ENCODE measurements at regions not wholly inside any gene's neighbourhood (a gene's known extent, or its start where the extent isn't known, plus 50 kb on each side); places are given as distances from the start of the nearest gene placed in this dataset.

DNA sequence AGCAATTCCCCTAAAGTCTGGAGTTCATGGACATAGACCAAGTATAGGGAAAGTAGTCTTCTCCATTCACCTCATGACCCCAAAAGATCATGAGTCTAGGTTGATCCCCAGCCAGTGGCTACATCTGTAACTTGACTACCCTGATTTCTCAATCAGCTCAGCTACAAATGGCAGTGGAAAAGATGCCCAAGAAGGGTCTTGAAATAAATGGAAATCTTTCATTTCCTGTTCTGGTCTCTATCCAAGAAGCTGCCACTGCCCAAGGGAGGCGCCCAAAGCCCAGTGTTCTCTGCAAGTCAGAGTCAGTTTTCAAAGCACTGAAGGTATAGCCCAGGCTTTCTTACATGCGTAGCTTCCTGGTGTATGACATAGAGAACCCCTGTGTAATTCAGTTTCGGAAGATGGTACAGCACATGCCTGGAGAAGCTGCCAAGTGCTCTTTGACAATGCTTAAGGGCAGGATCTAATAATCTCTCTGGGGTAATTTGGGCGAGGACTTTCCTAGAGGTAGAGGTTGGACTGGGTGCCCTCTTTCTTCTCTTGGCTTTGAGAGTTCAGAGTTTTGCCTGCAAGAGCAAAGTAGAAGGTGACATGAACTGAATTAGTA, 101.1 kb downstream of the ADAMTS15 start:
- TF ChIP-seq POLR2A (IDR thresholded peaks at IDR 0.05) (no peak), POLR2AphosphoS5 (IDR thresholded peaks at IDR 0.05) (no peak)
- TF ChIP-seq, protein P1, sequence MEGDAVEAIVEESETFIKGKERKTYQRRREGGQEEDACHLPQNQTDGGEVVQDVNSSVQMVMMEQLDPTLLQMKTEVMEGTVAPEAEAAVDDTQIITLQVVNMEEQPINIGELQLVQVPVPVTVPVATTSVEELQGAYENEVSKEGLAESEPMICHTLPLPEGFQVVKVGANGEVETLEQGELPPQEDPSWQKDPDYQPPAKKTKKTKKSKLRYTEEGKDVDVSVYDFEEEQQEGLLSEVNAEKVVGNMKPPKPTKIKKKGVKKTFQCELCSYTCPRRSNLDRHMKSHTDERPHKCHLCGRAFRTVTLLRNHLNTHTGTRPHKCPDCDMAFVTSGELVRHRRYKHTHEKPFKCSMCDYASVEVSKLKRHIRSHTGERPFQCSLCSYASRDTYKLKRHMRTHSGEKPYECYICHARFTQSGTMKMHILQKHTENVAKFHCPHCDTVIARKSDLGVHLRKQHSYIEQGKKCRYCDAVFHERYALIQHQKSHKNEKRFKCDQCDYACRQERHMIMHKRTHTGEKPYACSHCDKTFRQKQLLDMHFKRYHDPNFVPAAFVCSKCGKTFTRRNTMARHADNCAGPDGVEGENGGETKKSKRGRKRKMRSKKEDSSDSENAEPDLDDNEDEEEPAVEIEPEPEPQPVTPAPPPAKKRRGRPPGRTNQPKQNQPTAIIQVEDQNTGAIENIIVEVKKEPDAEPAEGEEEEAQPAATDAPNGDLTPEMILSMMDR (IDR thresholded peaks at IDR 0.05 in 8 of 11, conservative IDR thresholded peaks at IDR 0.05 in 3 of 11) = no peak
- Histone ChIP-seq H3K4me3 (no peak overlapping the region), H3K4me1 (no peaks in the 10 kb centered on the region), H3K27ac (no peak overlapping the region), H3K9me3 (no peaks in the 10 kb centered on the region), H3K36me3 (no peaks in the 10 kb centered on the region), H3K27me3 (replicated peaks in 1 of 7) (peaks cover 0 to 4% (median 0%) of the 10 kb centered on the region in 7 donors)
- intact Hi-C loops (cut with DNase I; ENCODE audit: low total_unique reads) = no loop called here
- no peak for DNase-seq
- 79 to 96% (median 83%) methylated on average over 4 of the region's 4 CpGs for WGBS, 5 donors

DNA sequence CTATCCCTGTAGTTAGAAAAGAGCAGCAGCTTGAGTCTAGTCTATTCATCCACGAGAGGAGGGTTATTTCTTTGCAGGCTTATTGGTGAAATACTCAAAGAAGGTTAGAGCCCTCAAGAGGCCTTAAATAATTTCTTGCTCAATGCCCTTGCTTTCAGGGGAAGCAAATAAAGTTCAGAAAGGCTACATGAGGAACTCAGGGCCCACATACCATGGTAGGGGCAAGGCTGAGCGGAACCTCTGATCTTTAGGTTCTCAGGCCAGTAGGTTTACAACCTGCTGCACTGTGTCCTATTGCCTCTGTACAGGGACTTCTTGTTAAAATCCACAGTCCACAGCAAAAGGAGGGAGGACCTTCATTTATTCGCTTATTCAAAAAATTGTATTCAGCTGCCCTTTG, 101.7 kb downstream of the ADAMTS15 start:
- no peaks in the 10 kb centered on the region for H3K27me3 ChIP-seq (replicated peaks in 1 of 7)
- H3K9me3 ChIP-seq = no peaks in the 10 kb centered on the region
- H3K4me1 ChIP-seq = no peaks in the 10 kb centered on the region
- TF ChIP-seq POLR2A (IDR thresholded peaks at IDR 0.05) (no peak), POLR2AphosphoS5 (IDR thresholded peaks at IDR 0.05) (no peak)
- TF ChIP-seq, protein P1 (IDR thresholded peaks at IDR 0.05 in 8 of 11, conservative IDR thresholded peaks at IDR 0.05 in 3 of 11) = no peak
- no peak overlapping the region for H3K4me3 ChIP-seq
- no peak overlapping the region for H3K27ac ChIP-seq
- intact Hi-C loops (cut with DNase I; ENCODE audit: low total_unique reads) = no loop called here
- DNase-seq = no peak
- 82 to 92% (median 87%) methylated on average over 3 of the region's 3 CpGs for WGBS, 5 donors
- H3K36me3 ChIP-seq = no peaks in the 10 kb centered on the region

DNA sequence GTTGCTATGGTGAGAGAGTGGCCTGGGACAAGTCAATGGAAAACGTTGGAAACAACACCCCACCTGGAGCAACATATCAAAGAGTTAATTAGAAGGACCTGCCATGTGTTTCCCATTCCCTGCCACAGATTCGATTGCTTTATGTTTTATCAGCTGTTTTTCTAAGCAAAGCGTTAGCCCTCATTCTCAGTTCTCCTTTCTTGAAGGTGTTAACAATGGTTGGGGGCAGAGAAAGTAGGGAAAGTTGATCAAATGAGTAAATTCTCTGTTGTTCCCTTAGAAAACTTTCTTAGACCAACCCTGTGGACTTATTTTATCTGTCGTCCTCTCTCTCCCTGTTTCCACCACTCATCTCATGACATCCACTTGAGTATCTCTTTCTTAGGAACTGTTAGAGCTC, 102.5 kb downstream of the ADAMTS15 start:
- H3K4me3 ChIP-seq = no peak overlapping the region
- no peak for TF ChIP-seq POLR2A (IDR thresholded peaks at IDR 0.05)
- TF ChIP-seq POLR2AphosphoS5 (IDR thresholded peaks at IDR 0.05) = no peak
- TF ChIP-seq, protein P1 (IDR thresholded peaks at IDR 0.05 in 8 of 11, conservative IDR thresholded peaks at IDR 0.05 in 3 of 11) = no peak
- DNase-seq = no peak
- intact Hi-C loops (cut with DNase I; ENCODE audit: low total_unique reads) = no loop called here
- no peaks in the 10 kb centered on the region for H3K4me1 ChIP-seq
- H3K27ac ChIP-seq = no peak overlapping the region
- H3K9me3 ChIP-seq = no peaks in the 10 kb centered on the region
- no peaks in the 10 kb centered on the region for H3K27me3 ChIP-seq (replicated peaks in 1 of 7)
- 54 to 59% (median 56%) methylated on average over 4 of the region's 4 CpGs for WGBS, 5 donors
- H3K36me3 ChIP-seq = no peaks in the 10 kb centered on the region

DNA sequence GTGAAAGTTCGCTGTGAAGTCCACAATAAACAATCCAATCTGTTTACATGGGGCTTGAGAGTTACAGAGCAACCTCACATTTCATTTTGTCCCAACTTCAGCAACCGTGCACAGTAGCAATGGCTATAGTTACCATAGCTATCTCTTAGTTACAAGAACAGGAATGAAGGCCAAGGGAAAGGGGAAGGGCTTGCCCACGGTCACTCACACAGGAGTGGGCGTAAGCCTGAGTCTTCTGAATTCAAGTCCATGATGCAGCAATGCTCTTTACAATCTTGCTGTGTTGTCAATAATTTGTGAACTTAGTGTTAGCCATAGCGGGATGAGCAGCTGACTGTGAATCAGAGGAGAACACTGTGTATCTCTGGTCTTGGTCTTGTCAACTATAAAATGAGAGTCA, 102.9 kb downstream of the ADAMTS15 start:
- intact Hi-C loops (cut with DNase I; ENCODE audit: low total_unique reads) = no loop called here
- Histone ChIP-seq H3K27me3 (replicated peaks in 1 of 7) (no peaks in the 10 kb centered on the region), H3K36me3 (no peaks in the 10 kb centered on the region), H3K27ac (no peak overlapping the region), H3K4me3 (no peak overlapping the region), H3K9me3 (no peaks in the 10 kb centered on the region), H3K4me1 (no peaks in the 10 kb centered on the region)
- WGBS, 5 donors = 72 to 91% (median 76%) methylated on average over 5 of the region's 5 CpGs
- no peak for TF ChIP-seq POLR2A (IDR thresholded peaks at IDR 0.05)
- TF ChIP-seq, protein P1 (IDR thresholded peaks at IDR 0.05 in 8 of 11, conservative IDR thresholded peaks at IDR 0.05 in 3 of 11) = no peak
- TF ChIP-seq POLR2AphosphoS5 (IDR thresholded peaks at IDR 0.05) = no peak
- DNase-seq = no peak

All from spleen (tissue), 11 donors.